ENCODE measurements at regions not wholly inside any gene's neighbourhood (a gene's known extent, or its start where the extent isn't known, plus 50 kb on each side); places are given as distances from the start of the nearest gene placed in this dataset.
"Not testable (repeated sequence)": the region's sequence is repeated elsewhere in the genome, so short reads cannot be mapped to it uniquely, and the experiment has no call there.

- H3K27ac Mint-ChIP-seq (ENCODE audit: unreplicated experiment); H3K36me3 Mint-ChIP-seq (ENCODE audit: unreplicated experiment); DNase-seq (ENCODE audit: extremely low spot score, unreplicated experiment); H3K4me3 Mint-ChIP-seq (ENCODE audit: unreplicated experiment); H3K9me3 Mint-ChIP-seq (ENCODE audit: unreplicated experiment); H3K4me1 Mint-ChIP-seq (ENCODE audit: unreplicated experiment); H3K27me3 Mint-ChIP-seq (ENCODE audit: unreplicated experiment): not testable (repeated sequence)
Observed at GRCh38 chr15:84360902-84361301, 125.3 kb downstream of the GOLGA6L4 start.

GRCh38 chr15:84384421-84384820, 148.8 kb downstream of the GOLGA6L4 start:
- DNase-seq (ENCODE audit: extremely low spot score, unreplicated experiment); H3K27ac Mint-ChIP-seq (ENCODE audit: unreplicated experiment); H3K36me3 Mint-ChIP-seq (ENCODE audit: unreplicated experiment); H3K9me3 Mint-ChIP-seq (ENCODE audit: unreplicated experiment); H3K4me3 Mint-ChIP-seq (ENCODE audit: unreplicated experiment); H3K4me1 Mint-ChIP-seq (ENCODE audit: unreplicated experiment): not testable (repeated sequence)
- peaks cover 21% of the 10 kb centered on the region for H3K27me3 Mint-ChIP-seq (ENCODE audit: unreplicated experiment)

- no peak for DNase-seq (ENCODE audit: extremely low spot score, unreplicated experiment)
- Mint-ChIP-seq H3K4me1 (ENCODE audit: unreplicated experiment) (no peaks in the 10 kb centered on the region), H3K9me3 (ENCODE audit: unreplicated experiment) (no peaks in the 10 kb centered on the region), H3K36me3 (ENCODE audit: unreplicated experiment) (no peaks in the 10 kb centered on the region), H3K27me3 (ENCODE audit: unreplicated experiment) (peaks cover 36% of the 10 kb centered on the region), H3K4me3 (ENCODE audit: unreplicated experiment) (no peak overlapping the region), H3K27ac (ENCODE audit: unreplicated experiment) (no peak overlapping the region)
- no peak for TF ChIP-seq CTCF (IDR thresholded peaks at IDR 0.05)
Observed at GRCh38 chr15:84387086-84387485, 151.5 kb downstream of the GOLGA6L4 start.

GRCh38 chr15:84388201-84388600, 152.6 kb downstream of the GOLGA6L4 start:
- H3K36me3 Mint-ChIP-seq (ENCODE audit: unreplicated experiment); DNase-seq (ENCODE audit: extremely low spot score, unreplicated experiment); H3K27ac Mint-ChIP-seq (ENCODE audit: unreplicated experiment); H3K4me3 Mint-ChIP-seq (ENCODE audit: unreplicated experiment); H3K9me3 Mint-ChIP-seq (ENCODE audit: unreplicated experiment); H3K4me1 Mint-ChIP-seq (ENCODE audit: unreplicated experiment): not testable (repeated sequence)
- H3K27me3 Mint-ChIP-seq (ENCODE audit: unreplicated experiment) = peaks cover 36% of the 10 kb centered on the region

GRCh38 chr15:84388638-84389037, 153.1 kb downstream of the GOLGA6L4 start:
- H3K4me3 Mint-ChIP-seq (ENCODE audit: unreplicated experiment); H3K9me3 Mint-ChIP-seq (ENCODE audit: unreplicated experiment); H3K27ac Mint-ChIP-seq (ENCODE audit: unreplicated experiment); H3K4me1 Mint-ChIP-seq (ENCODE audit: unreplicated experiment); DNase-seq (ENCODE audit: extremely low spot score, unreplicated experiment); H3K36me3 Mint-ChIP-seq (ENCODE audit: unreplicated experiment): not testable (repeated sequence)
- H3K27me3 Mint-ChIP-seq (ENCODE audit: unreplicated experiment) = peaks cover 36% of the 10 kb centered on the region

- not testable (repeated sequence) for DNase-seq (ENCODE audit: extremely low spot score, unreplicated experiment); H3K9me3 Mint-ChIP-seq (ENCODE audit: unreplicated experiment); H3K27ac Mint-ChIP-seq (ENCODE audit: unreplicated experiment); H3K4me1 Mint-ChIP-seq (ENCODE audit: unreplicated experiment); H3K4me3 Mint-ChIP-seq (ENCODE audit: unreplicated experiment); H3K36me3 Mint-ChIP-seq (ENCODE audit: unreplicated experiment)
- peaks cover 31% of the 10 kb centered on the region for H3K27me3 Mint-ChIP-seq (ENCODE audit: unreplicated experiment)
Observed at GRCh38 chr15:84390324-84390723, 154.8 kb downstream of the GOLGA6L4 start.

- Mint-ChIP-seq H3K36me3 (ENCODE audit: unreplicated experiment) (no peaks in the 10 kb centered on the region), H3K27me3 (ENCODE audit: unreplicated experiment) (peaks cover 31% of the 10 kb centered on the region), H3K4me3 (ENCODE audit: unreplicated experiment) (no peak overlapping the region), H3K4me1 (ENCODE audit: unreplicated experiment) (no peaks in the 10 kb centered on the region), H3K27ac (ENCODE audit: unreplicated experiment) (no peak overlapping the region), H3K9me3 (ENCODE audit: unreplicated experiment) (no peaks in the 10 kb centered on the region)
- no peak for TF ChIP-seq CTCF (IDR thresholded peaks at IDR 0.05)
- DNase-seq (ENCODE audit: extremely low spot score, unreplicated experiment) = no peak
Observed at GRCh38 chr15:84391191-84391590, 155.6 kb downstream of the GOLGA6L4 start.

GRCh38 chr15:84392020-84392419, 156.4 kb downstream of the GOLGA6L4 start:
- DNase-seq (ENCODE audit: extremely low spot score, unreplicated experiment); H3K4me1 Mint-ChIP-seq (ENCODE audit: unreplicated experiment); H3K27ac Mint-ChIP-seq (ENCODE audit: unreplicated experiment); H3K9me3 Mint-ChIP-seq (ENCODE audit: unreplicated experiment); H3K36me3 Mint-ChIP-seq (ENCODE audit: unreplicated experiment); H3K4me3 Mint-ChIP-seq (ENCODE audit: unreplicated experiment): not testable (repeated sequence)
- H3K27me3 Mint-ChIP-seq (ENCODE audit: unreplicated experiment) = peaks cover 28% of the 10 kb centered on the region

GRCh38 chr15:84393386-84393936, 157.9 kb downstream of the GOLGA6L4 start:
- H3K4me3 Mint-ChIP-seq (ENCODE audit: unreplicated experiment); DNase-seq (ENCODE audit: extremely low spot score, unreplicated experiment); H3K9me3 Mint-ChIP-seq (ENCODE audit: unreplicated experiment); H3K27ac Mint-ChIP-seq (ENCODE audit: unreplicated experiment); H3K36me3 Mint-ChIP-seq (ENCODE audit: unreplicated experiment); H3K4me1 Mint-ChIP-seq (ENCODE audit: unreplicated experiment): not testable (repeated sequence)
- H3K27me3 Mint-ChIP-seq (ENCODE audit: unreplicated experiment) = peaks cover 22% of the 10 kb centered on the region

GRCh38 chr15:84393966-84394365, 158.4 kb downstream of the GOLGA6L4 start:
- H3K4me3 Mint-ChIP-seq (ENCODE audit: unreplicated experiment); H3K9me3 Mint-ChIP-seq (ENCODE audit: unreplicated experiment); H3K4me1 Mint-ChIP-seq (ENCODE audit: unreplicated experiment); H3K27ac Mint-ChIP-seq (ENCODE audit: unreplicated experiment); H3K36me3 Mint-ChIP-seq (ENCODE audit: unreplicated experiment); DNase-seq (ENCODE audit: extremely low spot score, unreplicated experiment): not testable (repeated sequence)
- H3K27me3 Mint-ChIP-seq (ENCODE audit: unreplicated experiment) = peaks cover 22% of the 10 kb centered on the region

GRCh38 chr15:84395384-84395783, 159.8 kb downstream of the GOLGA6L4 start:
- not testable (repeated sequence) for DNase-seq (ENCODE audit: extremely low spot score, unreplicated experiment); H3K36me3 Mint-ChIP-seq (ENCODE audit: unreplicated experiment); H3K27me3 Mint-ChIP-seq (ENCODE audit: unreplicated experiment); H3K4me1 Mint-ChIP-seq (ENCODE audit: unreplicated experiment); H3K9me3 Mint-ChIP-seq (ENCODE audit: unreplicated experiment); H3K4me3 Mint-ChIP-seq (ENCODE audit: unreplicated experiment); H3K27ac Mint-ChIP-seq (ENCODE audit: unreplicated experiment)

Data from osteocyte (in vitro differentiated cells).